C1 segment of cervical spinal cord (tissue), 14 donors: ENCODE measurements at regions not wholly inside any gene's neighbourhood (a gene's known extent, or its start where the extent isn't known, plus 50 kb on each side); places are given as distances from the start of the nearest gene placed in this dataset.

Experiments
- DNase-seq, 14 donors: peaks; one replicate each; lab custom pipeline; 2025; lab: John Stamatoyannopoulos, UW

GRCh38 chr5:124074500-124074899 lies 562.5 kb downstream of the CSNK1G3 start:
- DNase-seq = no peak

GRCh38 chr5:124072570-124072969 lies 560.6 kb downstream of the CSNK1G3 start:
- no peak for DNase-seq

GRCh38 chr5:124071039-124071438 lies 559.1 kb downstream of the CSNK1G3 start:
- DNase-seq = no peak

GRCh38 chr5:124065508-124065907 lies 553.5 kb downstream of the CSNK1G3 start:
- no peak for DNase-seq

GRCh38 chr5:124064956-124065355 lies 553.0 kb downstream of the CSNK1G3 start:
- DNase-seq = no peak

GRCh38 chr5:124061663-124062062 lies 549.7 kb downstream of the CSNK1G3 start:
- DNase-seq = no peak

- DNase-seq = no peak
Observed at GRCh38 chr5:124061068-124061430, 549.1 kb downstream of the CSNK1G3 start.

- no peak for DNase-seq
Observed at GRCh38 chr5:124060413-124061067, 548.6 kb downstream of the CSNK1G3 start.

GRCh38 chr5:124060011-124060410 lies 548.0 kb downstream of the CSNK1G3 start:
- DNase-seq = no peak

- DNase-seq = no peak
Observed at GRCh38 chr5:124059200-124059599, 547.2 kb downstream of the CSNK1G3 start.

- peak in 8 of 14 donors; percentile 9 to 75 (median 19) for DNase-seq
Observed at GRCh38 chr5:124057724-124058231, 545.8 kb downstream of the CSNK1G3 start.

GRCh38 chr5:124056991-124057723 lies 545.2 kb downstream of the CSNK1G3 start:
- DNase-seq = peak in 5 of 14 donors; percentile 4 to 52 (median 28)

GRCh38 chr5:124056326-124056990 lies 544.5 kb downstream of the CSNK1G3 start:
- no peak for DNase-seq

- no peak for DNase-seq
Observed at GRCh38 chr5:124055751-124056150, 543.8 kb downstream of the CSNK1G3 start.

GRCh38 chr5:124054564-124054963 lies 542.6 kb downstream of the CSNK1G3 start:
- no peak for DNase-seq

- DNase-seq = no peak
Observed at GRCh38 chr5:124053340-124053739, 541.4 kb downstream of the CSNK1G3 start.

GRCh38 chr5:124052201-124052600 lies 540.2 kb downstream of the CSNK1G3 start:
- DNase-seq = no peak

GRCh38 chr5:124050120-124050770 lies 538.3 kb downstream of the CSNK1G3 start:
- DNase-seq = no peak

- no peak for DNase-seq
Observed at GRCh38 chr5:124045412-124045811, 533.4 kb downstream of the CSNK1G3 start.

GRCh38 chr5:124044613-124045012 lies 532.6 kb downstream of the CSNK1G3 start:
- no peak for DNase-seq

GRCh38 chr5:124043456-124043855 lies 531.5 kb downstream of the CSNK1G3 start:
- DNase-seq = no peak

- peak in 2 of 14 donors; percentile 16 to 32 for DNase-seq
Observed at GRCh38 chr5:124040799-124041198, 528.8 kb downstream of the CSNK1G3 start.
